Activated CD4-positive, alpha-beta T cell treated with anti-CD3 and anti-CD28 coated beads, Interleukin-2, amount 50 U/mL, for 16 hours (primary cell): ENCODE measurements at regions not wholly inside any gene's neighbourhood (a gene's known extent, or its start where the extent isn't known, plus 50 kb on each side); places are given as distances from the start of the nearest gene placed in this dataset.
"Not testable (repeated sequence)": the region's sequence is repeated elsewhere in the genome, so short reads cannot be mapped to it uniquely, and the experiment has no call there.

Experiments
- DNase-seq: peaks from one replicate; pipeline ENCODE4 v3.0.0-alpha.2; 2020

- no peak for DNase-seq
These were observed 327.1 kb upstream of the RBMS1 start for GRCh38 chr2:160820691-160821090.

- no peak for DNase-seq
These were observed 328.4 kb upstream of the RBMS1 start for GRCh38 chr2:160822006-160822405.

GRCh38 chr2:160825433-160825832, 331.8 kb upstream of the RBMS1 start:
- DNase-seq = no peak

GRCh38 chr2:160826496-160826895, 332.9 kb upstream of the RBMS1 start:
- no peak for DNase-seq

- DNase-seq = no peak
These were observed 332.2 kb upstream of the TANK start for GRCh38 chr2:160828076-160828475.

GRCh38 chr2:160832381-160832780, 327.8 kb upstream of the TANK start:
- DNase-seq = not testable (repeated sequence)

- DNase-seq = no peak
These were observed 325.1 kb upstream of the TANK start for GRCh38 chr2:160835166-160835565.

GRCh38 chr2:160836755-160837154, 323.5 kb upstream of the TANK start:
- DNase-seq = no peak

GRCh38 chr2:160837416-160837815, 322.8 kb upstream of the TANK start:
- DNase-seq = no peak

- DNase-seq = no peak
These were observed 322.1 kb upstream of the TANK start for GRCh38 chr2:160838147-160838546.

- DNase-seq = no peak
These were observed 321.5 kb upstream of the TANK start for GRCh38 chr2:160838691-160839090.

- DNase-seq = no peak
These were observed 317.9 kb upstream of the TANK start for GRCh38 chr2:160842286-160842685.

GRCh38 chr2:160859096-160859495, 301.1 kb upstream of the TANK start:
- DNase-seq = no peak

GRCh38 chr2:160862226-160862625, 298.0 kb upstream of the TANK start:
- no peak for DNase-seq

- no peak for DNase-seq
These were observed 291.3 kb upstream of the TANK start for GRCh38 chr2:160868891-160869290.

- no peak for DNase-seq
These were observed 290.8 kb upstream of the TANK start for GRCh38 chr2:160869411-160869810.

- no peak for DNase-seq
These were observed 289.3 kb upstream of the TANK start for GRCh38 chr2:160870729-160871465.

- no peak for DNase-seq
These were observed 288.3 kb upstream of the TANK start for GRCh38 chr2:160871953-160872352.

GRCh38 chr2:160876029-160876428, 284.2 kb upstream of the TANK start:
- DNase-seq = no peak

GRCh38 chr2:160876765-160877164, 283.5 kb upstream of the TANK start:
- no peak for DNase-seq

GRCh38 chr2:160878618-160879017, 281.6 kb upstream of the TANK start:
- DNase-seq = no peak

GRCh38 chr2:160882906-160883305, 277.3 kb upstream of the TANK start:
- no peak for DNase-seq

- DNase-seq = no peak
These were observed 276.2 kb upstream of the TANK start for GRCh38 chr2:160884056-160884455.

GRCh38 chr2:160889439-160890170, 270.6 kb upstream of the TANK start:
- no peak for DNase-seq
